H1 (cell line): ENCODE measurements at regions not wholly inside any gene's neighbourhood (a gene's known extent, or its start where the extent isn't known, plus 50 kb on each side); places are given as distances from the start of the nearest gene placed in this dataset.

ENCODE experiments used
- CHD1 ChIP-seq: IDR thresholded peaks from 2 replicates; pipeline ENCODE4 v1.6.1; 2012; ENCODE audit warnings: low read depth, low read length, improper control_type of control experiment
- CREB1 ChIP-seq: IDR thresholded peaks from 2 replicates; pipeline ENCODE4 v1.6.1; 2012; ENCODE audit warnings: inconsistent platforms
- CTCF ChIP-seq, 3 experiments: IDR thresholded peaks; 1 replicate in 2 of 3; 2 replicates in 1 of 3; pipeline versions ENCODE4 v1.5.1 to v1.6.1; 2011; ENCODE audit warnings: low read length in 3 of 3, mild to moderate bottlenecking in 3 of 3, inconsistent platforms in 2 of 3, low read depth in 1 of 3, moderate library complexity in 1 of 3; ENCODE audit not compliant: insufficient read depth in 1 of 3; ENCODE audit errors: control extremely low read depth in 1 of 3
- EZH2 ChIP-seq: fragments of 200-600 bp; sonication (generic); IDR thresholded peaks from 2 replicates; pipeline ENCODE4 v1.7.1; 2012; ENCODE audit warnings: low read depth, mild to moderate bottlenecking, moderate library complexity, low read length, inconsistent platforms; ENCODE audit not compliant: severe bottlenecking
- GABPA ChIP-seq: IDR thresholded peaks from 2 replicates; pipeline ENCODE4 v1.6.1; 2011; ENCODE audit warnings: mild to moderate bottlenecking, low read length, moderate library complexity, borderline replicate concordance; ENCODE audit not compliant: insufficient read depth
- MAFK ChIP-seq: IDR thresholded peaks from 2 replicates; pipeline ENCODE4 v1.6.1; 2012; ENCODE audit warnings: low read depth, mild to moderate bottlenecking, improper control_type of control experiment, low read length
- POLR2A ChIP-seq, 2 experiments: IDR thresholded peaks; 1 replicate in 1 of 2; 2 replicates in 1 of 2; pipeline ENCODE4 v1.6.1; 2011; ENCODE audit warnings: low read depth in 2 of 2, low read length in 2 of 2, mild to moderate bottlenecking in 2 of 2; ENCODE audit errors: control extremely low read depth in 1 of 2
- RBBP5 ChIP-seq: IDR thresholded peaks from 2 replicates; pipeline ENCODE4 v1.7.1; 2012; ENCODE audit warnings: low read depth, mild to moderate bottlenecking, inconsistent platforms, low read length, moderate library complexity, borderline replicate concordance
- SP1 ChIP-seq: IDR thresholded peaks from 2 replicates; pipeline ENCODE4 v1.6.1; 2011; ENCODE audit warnings: low read depth, low read length
- TAF7 ChIP-seq: optimal IDR thresholded peaks from 2 replicates; pipeline ENCODE3; 2011; ENCODE audit warnings: low read depth, mild to moderate bottlenecking, inconsistent platforms, low read length, moderate library complexity, borderline replicate concordance
- TBP ChIP-seq: IDR thresholded peaks from 2 replicates; pipeline ENCODE4 v1.6.1; 2011; ENCODE audit warnings: low read depth, low read length, improper control_type of control experiment
- USF2 ChIP-seq: IDR thresholded peaks from 2 replicates; pipeline ENCODE4 v1.6.1; 2011; ENCODE audit warnings: low read length, improper control_type of control experiment
- YY1 ChIP-seq: IDR thresholded peaks from 2 replicates; pipeline ENCODE4 v1.6.1; 2011; ENCODE audit warnings: low read depth, mild to moderate bottlenecking, low read length
- ZNF274 ChIP-seq: IDR thresholded peaks from 2 replicates; pipeline ENCODE4 v1.7.0; 2012; ENCODE audit warnings: low read length, borderline replicate concordance; ENCODE audit errors: extremely low read depth

GRCh38 chrX:39903343-39903742 lies 194.4 kb downstream of the BCOR start:
- no peak for TF ChIP-seq ZNF274
- no peak for TF ChIP-seq USF2
- no peak for TF ChIP-seq CTCF (IDR thresholded peaks at IDR 0.05; ENCODE audit: control extremely low read depth in 1 of 3, insufficient read depth in 1 of 3, low read depth in 1 of 3, low read length in 3 of 3)
- TF ChIP-seq YY1: no peak
- no peak for TF ChIP-seq TBP
- TF ChIP-seq POLR2A (IDR thresholded peaks at IDR 0.05; ENCODE audit: control extremely low read depth in 1 of 2, low read depth in 2 of 2, low read length in 2 of 2): no peak
- TF ChIP-seq TAF7: no peak
- no peak for TF ChIP-seq EZH2
- TF ChIP-seq SP1: no peak
- TF ChIP-seq RBBP5: no peak
- no peak for TF ChIP-seq MAFK
- TF ChIP-seq GABPA: no peak
- TF ChIP-seq CHD1: no peak
- no peak for TF ChIP-seq CREB1
